GM19467 (cell line): ENCODE measurements at regions not wholly inside any gene's neighbourhood (a gene's known extent, or its start where the extent isn't known, plus 50 kb on each side); places are given as distances from the start of the nearest gene placed in this dataset.
A peak's percentile ranks its signal among the peaks of the same experiment; 100 is the strongest.
"Not testable (repeated sequence)": the region's sequence is repeated elsewhere in the genome, so short reads cannot be mapped to it uniquely, and the experiment has no call there.

ENCODE experiments used
- ATAC-seq: cut with Tn5 transposase; IDR thresholded peaks from one replicate; pipeline ENCODE4 v1.9.1; 2021; ENCODE audit warnings: mild to moderate bottlenecking, moderate library complexity; ENCODE audit not compliant: unreplicated experiment

DNA sequence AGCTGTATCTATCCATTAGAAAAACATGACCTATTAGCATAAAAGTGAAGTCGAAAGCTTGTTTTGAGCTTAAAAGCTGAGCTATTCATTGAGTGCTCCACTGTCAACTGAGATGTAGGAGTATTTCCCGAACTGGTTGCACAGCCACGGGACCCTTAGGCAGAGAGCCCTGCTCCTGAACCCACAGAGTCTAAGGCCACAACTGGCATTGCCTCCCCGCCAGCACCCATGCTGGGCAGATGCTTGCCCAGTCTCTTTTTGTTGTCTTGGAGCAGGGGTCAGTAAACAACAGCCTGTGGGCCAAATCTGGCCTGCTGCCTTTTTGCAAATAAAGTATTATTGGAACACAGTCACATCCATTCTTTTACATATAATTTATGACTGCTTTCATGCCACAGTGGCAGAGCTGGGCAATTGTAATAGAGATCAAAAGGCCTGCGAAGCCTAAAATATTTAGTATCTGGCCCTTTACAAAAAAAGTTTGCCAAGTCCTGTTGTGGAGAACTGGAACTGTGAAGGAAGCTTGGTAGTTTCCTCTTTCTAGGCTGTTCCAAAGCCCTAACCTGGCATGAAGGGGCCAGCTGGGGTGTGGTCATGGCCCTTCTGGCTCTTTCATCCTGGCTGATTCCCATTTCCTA lies 58.4 kb upstream of the WAPL start:
- no peak for ATAC-seq

DNA sequence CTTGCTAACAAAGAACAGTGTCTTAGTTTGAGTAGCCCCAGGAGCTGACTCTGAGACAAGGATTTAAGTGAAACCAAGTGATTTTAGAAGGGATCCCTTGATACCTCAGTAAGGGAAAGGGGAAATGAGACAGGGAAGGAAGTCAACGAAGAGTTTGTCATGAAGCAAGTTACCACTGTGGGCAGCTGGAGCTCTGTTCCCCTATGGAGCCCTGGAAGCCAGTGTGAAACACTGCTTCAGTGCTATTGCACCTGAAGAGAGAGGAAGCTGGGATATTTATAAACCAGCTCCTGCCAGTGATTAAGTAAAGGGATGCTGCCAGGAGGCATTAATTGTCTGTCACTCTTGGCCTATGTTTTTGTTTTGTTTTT lies 58.9 kb upstream of the WAPL start:
- ATAC-seq = no peak

DNA sequence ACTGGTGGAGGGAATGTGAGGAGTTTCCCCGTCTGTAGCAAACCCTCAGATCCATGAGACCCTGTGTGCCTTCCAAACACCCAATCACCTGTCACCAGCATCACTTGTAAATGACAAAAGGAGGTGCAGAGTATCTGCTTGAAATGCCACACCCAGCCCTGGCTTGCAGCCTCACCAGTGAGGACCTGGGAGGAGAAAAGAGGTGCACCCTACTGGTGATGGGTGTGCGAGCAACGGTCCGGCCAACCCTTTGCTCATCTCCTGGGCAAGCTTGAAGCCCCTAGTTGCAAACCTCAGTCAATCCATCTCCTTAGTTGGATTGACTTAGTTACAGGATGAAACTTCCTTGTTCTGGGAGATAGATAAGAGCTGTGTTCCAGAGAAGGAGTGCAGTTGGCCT lies 62.4 kb upstream of the WAPL start:
- ATAC-seq = no peak

DNA sequence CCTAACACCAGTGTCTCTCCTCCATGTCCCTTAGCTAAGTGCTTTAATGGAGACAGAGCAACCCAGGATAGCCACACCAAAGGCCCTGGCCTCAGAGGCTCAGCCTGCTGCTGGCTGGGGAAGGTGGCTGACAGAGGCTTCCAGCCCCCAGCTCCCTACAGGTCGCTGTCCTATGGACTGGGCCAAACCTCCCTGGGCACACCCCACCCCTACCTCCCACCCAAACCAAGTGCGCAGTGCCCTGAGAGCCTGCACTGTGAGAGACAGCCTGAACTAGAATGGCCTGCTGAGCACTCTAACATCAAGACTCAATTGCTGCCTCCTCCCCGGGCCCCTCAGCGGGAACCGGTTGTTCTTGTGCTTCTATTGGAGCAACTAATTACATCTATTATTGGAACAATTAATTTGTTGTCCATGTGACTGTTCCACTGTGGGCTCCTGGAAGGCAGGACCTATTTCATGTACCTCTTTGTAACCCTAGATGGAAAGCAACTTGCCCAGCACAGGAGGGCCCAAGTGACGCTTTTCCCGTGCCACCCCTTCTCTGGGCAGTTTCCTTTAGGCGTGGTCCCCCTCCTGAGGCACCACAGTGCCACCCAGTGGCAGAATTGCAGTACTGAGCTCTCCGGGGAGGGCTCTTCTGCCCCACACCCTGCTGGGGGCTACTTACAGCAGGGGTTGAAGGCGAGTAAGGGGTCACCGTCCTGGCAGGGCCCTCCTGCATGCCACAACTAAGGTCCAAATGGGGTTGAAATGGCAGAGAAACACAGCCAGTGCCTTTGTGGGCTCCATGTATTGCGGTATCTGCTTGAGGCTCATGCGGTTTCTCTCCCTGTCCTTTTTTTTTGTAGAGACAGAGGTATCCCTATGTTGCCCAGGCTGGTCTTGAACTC lies 63.7 kb upstream of the WAPL start:
- ATAC-seq = peak; percentile 89

DNA sequence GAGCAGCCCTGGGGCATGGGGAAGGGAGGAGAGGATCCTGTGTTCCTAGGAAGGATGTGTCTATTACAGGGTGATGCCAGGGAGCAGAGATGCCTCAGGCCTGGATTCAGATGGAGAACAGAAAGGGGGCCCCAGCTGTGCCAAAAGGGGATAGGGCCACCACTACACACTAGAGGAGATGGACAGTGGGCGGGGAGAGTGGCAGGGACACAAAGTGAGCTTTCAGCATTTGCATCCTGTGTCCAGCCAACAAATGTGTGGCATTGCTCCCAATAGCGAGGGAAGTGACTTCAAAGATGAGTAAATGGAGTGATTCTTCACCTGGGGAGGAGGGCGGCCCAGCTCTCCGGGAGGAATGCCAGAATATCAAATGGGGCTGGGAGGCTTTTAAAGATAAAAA lies 64.9 kb upstream of the WAPL start:
- no peak for ATAC-seq

DNA sequence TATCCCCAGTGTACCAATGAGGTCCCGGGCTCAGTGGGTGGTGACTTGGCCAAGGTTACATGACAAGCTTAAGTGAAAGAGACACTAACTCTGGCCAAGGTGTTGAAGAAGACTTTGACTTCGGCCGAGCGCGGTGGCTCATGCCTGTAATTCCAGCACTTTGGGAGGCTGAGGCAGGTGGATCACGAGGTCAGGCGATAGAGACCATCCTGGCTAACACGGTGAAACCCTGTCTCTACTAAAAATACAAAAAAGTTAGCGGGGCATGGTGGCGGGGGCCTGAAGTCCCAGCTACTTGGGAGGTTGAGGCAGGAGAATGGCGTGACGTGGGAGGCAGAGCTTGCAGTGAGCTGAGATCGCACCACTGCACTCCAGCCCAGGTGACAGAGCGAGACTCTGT lies 65.6 kb upstream of the OPN4 start:
- ATAC-seq = not testable (repeated sequence)

DNA sequence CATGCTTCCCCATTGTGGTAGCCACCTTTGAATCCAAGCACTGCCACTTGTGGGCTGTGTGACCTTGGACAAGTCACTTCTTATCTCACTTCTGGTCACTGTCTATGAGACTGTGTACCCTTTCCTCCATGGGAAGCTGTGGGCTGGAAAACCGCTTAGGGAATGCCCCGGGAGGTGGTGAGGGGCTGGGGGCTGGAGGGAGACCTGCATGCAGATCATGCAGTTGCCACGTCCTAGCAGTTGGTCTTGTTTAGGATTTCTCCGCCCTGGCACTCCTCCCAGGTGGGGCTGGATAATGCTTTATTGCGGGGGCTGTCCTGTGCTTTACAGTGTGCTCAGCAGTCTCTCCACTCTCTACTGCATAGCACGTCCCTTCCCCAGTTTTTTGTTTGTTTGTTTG lies 62.9 kb upstream of the OPN4 start:
- ATAC-seq = no peak

DNA sequence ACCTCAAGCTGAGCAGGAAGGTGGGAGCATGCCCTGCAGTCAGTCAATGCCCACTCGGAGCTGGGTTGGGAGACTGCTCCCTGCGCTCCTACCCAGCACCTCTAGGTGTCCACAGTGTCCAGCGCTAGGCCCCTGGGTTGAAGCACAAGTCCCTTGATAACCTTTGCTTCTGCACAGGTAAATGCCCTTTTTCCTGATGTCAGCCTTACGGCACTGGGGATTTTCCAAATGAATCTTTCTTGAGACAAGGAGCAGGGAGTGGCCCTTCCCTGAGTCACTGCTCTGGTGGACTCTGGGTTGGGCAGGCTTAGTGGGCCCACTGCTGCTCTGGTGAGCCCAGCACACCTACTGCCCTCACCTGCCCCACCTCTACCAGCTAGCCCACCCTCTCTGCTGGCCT lies 61.9 kb upstream of the OPN4 start:
- no peak for ATAC-seq

DNA sequence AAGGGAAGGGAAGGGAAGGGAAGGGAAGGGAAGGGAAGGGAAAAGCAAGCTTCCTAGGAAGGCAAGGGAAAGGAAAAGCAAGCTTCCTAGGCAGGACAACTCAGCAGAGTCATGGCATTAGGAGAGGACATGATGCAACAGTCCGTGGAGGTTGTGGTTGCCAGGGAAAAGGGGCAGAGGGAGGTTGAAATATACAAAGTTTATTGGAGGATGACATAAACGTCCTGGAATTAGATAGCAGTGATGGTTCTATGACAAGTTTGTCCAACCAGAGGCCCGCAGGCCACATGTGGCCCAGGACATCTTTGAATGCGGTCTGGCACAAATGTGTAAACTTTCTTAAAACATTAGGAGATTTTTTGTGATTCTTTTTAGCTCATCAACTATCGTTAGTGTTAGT lies 59.8 kb upstream of the OPN4 start:
- ATAC-seq = no peak

DNA sequence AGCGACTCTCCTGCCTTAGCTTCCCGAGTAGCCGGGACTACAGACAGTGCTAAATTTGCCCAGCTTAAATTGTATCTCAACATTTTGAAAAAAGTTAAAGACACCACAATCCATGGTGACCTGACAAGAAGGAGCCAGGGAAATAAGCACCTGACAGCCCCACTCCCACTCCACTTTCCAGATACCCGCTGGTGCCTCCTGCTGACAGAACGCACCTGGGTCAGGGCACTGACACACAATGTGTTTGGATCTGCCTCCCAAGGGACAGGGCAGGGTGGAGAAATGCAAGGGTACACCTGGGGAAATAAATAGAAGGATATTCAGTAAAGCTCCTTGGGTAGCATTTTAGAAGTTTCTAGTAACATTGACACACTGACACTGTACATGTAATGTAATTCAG lies 58.9 kb upstream of the OPN4 start:
- no peak for ATAC-seq

DNA sequence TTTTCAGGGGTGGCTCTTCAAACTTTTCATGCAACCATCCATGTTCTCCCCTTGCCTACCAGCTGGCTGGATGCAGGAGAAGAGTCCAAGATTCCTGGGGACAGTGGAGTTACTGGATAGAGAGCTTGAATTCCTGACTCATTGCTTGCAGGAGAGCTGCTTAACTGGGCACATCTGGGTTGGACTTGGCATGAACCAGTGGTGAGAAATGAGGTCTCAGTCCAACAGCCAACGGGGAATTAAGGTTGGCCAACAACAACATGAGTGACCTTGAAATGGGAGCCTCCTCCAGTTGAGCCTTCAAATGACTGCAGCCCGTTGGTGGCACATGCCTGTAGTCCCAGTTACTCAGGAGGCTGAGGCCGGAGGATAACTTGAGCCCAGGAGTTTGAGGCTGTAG lies 58.1 kb upstream of the OPN4 start:
- ATAC-seq = no peak

DNA sequence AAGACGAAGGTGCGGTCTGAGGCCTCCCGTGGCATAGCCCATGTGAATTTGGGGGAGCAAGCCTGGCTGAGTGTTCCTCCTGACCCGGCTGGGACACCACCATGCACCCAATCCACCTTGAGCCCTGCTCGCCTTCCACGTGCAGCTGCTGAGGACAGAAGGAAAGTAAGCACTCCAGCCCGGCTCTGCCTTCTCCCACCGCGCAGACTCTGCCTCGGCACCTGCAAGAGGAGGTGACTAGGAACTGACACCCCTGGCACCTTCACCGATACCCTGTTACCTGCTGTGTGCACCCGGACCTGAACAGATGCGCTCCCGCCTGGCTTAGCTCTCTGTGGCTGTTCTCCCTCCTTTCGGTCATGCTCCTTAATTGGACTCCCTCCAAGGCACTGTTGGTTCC lies 57.0 kb upstream of the OPN4 start:
- ATAC-seq = no peak

DNA sequence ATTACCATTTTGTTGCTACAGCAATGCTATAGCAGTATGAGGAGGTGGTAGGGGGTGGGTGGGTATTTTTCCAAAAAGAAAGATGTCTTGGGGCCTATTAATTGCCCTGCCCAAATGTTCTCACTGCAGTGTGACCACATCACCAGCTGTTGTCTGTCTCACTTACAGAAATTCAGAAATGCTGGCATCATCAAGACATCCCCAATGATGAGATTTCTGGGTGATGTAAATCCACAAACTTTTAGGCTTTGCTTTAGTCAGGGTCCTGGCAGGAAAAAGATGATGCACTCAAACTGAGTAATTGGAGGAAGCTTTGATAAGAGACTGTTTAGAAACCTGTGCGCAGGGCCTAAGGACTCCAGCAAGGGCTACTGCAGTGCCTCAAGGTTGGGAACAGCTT lies 56.2 kb upstream of the OPN4 start:
- no peak for ATAC-seq

DNA sequence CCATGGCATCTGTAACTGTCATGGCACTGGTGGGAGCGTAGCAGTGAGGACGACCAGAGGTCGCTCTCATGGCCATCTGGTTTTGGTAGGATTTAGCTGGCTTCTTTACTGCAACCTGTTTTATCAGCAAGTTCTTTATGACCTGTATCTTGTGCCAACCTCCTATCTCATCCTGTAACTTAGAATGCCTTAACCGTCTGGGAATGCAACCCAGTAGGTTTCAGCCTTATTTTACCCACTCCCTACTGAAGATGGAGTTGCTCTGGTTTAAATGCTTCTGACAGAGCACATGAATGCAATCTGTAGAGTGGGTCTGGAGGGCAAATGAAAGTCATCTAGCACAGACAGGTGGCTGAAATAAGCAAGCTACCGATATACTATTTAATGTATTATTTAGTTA lies 55.3 kb upstream of the OPN4 start:
- ATAC-seq = no peak

DNA sequence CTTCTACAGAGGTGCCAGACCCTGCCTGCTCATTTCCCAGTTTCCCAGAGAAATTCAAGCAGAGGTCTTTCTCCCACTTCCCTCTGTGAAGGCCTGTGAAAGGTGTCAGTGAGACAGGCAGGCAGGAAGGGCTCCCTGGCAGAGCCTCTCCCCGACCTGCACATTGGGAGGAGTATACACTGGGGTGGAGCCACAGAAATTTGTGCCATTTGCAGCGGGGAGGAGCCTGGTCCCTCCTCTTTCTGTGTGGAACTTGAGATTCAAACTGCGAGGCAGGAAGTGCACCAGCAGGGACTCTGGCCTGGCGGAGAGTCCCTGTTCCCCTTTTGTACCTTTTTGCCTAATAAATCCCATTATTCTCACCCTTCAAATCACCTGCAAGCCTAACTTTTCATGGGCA lies 54.6 kb upstream of the OPN4 start:
- ATAC-seq = no peak

DNA sequence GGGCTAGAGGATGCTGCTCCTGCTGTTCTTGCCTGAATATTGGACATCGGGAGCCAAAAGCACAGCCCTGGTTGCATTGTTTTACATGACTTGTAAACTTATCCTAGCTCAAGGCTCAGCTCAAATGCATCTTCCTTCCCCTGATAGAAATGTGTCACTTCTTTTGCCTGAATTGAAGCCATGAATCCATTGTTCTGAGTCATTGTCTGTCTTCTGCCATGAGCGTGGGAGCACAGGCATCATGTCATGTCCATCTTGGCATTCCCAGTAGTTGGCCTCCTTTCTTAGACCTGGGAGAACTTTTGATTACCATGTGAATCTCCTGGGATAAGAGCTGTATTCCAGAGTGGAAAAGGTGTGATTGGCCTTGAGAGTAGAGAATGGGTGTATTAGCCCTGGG lies 54.1 kb upstream of the OPN4 start:
- no peak for ATAC-seq

DNA sequence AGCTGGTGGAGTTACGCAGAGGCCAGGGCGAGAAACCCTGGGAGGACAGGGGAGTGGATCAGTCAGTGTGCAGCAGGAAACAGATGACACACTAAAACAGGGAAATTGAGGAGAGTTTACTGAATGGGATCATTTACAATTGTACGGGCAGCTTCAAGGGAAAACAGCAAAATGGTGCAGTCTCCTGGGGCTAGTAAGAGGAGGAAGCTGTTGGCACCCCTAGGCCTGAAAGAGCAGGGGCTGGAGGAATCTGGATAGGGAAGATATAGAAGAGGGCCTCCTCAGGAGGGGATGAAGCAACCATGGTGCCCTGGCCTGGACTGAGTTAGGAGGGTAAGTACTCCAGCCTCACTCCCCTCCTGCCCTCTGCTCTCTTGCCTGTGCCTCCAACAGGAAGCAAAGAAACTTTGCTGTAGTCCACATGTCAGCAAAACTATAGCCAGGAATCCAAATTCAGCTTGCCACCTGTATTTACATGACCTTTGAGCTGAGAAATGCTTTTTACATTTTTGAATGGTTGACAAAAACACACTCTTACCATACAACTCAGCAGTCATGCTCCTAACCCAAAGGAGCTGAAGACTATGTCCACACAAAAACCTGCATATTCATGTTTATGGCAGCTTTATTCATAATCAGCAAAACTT lies 52.3 kb upstream of the OPN4 start:
- ATAC-seq = no peak

DNA sequence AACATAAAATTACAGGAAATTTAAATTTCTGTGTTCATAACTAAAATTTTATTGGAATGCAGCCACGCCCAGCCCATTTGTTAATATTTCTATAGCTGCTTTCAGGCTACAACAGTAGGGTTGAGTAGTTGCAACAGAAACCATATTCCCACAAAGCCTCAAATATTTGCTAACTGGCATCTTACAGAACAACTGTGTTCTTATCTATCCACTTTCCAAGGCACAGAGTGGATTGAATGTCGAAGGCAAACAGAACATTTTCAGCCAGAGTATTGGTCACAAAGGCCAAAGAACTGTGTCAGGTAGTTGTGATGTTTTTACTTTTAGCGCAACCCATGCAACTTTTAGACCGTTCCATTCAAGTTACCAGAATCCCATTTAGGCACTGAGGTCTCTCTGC lies 51.1 kb upstream of the OPN4 start:
- no peak for ATAC-seq
